BE2C (cell line): ENCODE measurements at regions not wholly inside any gene's neighbourhood (a gene's known extent, or its start where the extent isn't known, plus 50 kb on each side); places are given as distances from the start of the nearest gene placed in this dataset.

ENCODE experiments used
- DNase-seq: peaks from one replicate; pipeline ENCODE4 v3.0.0-alpha.2; 2020
- H3K27me3 ChIP-seq: fragments of 250-450 bp; sonication (Bioruptor Pico); 2 replicates; pipeline ENCODE4 v1.5.1; 2020; ENCODE audit warnings: mild to moderate bottlenecking
- H3K36me3 ChIP-seq: fragments of 250-450 bp; sonication (Bioruptor Pico); 2 replicates; pipeline ENCODE4 v1.5.1; 2020; ENCODE audit warnings: mild to moderate bottlenecking
- H3K4me1 ChIP-seq: fragments of 250-450 bp; sonication (Bioruptor Pico); 2 replicates; pipeline ENCODE4 v1.5.1; 2020
- H3K4me3 ChIP-seq: 2 replicates; pipeline ENCODE4 v1.5.1; 2011; ENCODE audit warnings: low read depth, low read length
- H3K9me3 ChIP-seq: fragments of 250-450 bp; sonication (Bioruptor Pico); 2 replicates; pipeline ENCODE4 v1.5.1; 2020
- TF ChIP-seq, protein P1 (sequence below): IDR thresholded peaks from 2 replicates; pipeline ENCODE4 v1.5.1; 2012; ENCODE audit warnings: mild to moderate bottlenecking, low read depth, low read length

DNA sequence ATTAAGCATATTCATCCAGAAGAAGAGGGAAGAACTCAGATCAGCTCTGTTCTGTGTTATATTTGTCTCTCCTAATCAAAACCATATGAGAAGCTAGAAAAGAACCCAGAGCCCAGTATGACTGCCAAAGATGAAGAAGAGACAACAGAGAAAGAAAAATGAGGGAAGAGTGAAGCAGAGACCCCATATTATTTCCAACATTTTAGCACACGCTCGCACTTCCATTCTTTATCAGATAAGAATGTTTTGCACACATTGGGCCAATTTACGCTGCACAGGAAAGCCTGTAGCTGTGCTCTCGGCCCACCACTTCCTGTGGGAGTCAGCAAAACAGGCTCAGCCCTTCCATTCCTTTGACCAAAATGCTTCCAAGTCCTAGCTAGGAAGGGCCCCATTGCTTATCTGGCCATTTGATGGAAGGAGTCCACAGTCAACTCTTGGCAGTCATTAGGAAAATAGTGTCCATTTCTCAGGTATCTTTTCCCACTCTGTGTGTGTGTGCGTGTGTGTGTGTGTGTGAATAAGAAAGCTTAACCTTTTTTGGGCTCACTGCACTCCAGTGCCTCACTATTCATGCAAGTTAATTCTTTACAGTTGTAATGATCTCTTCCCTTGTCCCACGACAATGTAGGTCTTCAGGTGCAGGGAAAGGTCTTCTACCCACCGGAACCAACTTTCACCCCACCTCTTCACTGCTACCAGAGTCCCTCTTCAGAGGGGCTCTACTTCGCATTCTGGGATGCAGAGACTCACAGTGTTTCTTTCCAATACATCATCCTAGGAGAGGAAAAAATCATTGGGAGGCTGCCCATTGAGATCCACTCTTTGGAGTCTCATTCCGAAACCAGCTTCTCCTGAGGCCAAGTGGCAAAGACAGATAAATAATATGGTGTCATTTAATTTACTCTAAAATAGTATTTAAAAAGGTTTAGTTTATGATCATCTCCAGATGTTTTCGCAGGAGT, 237.5 kb downstream of the COG6 start:
- Histone ChIP-seq H3K27me3 (no peaks in the 10 kb centered on the region), H3K36me3 (no peaks in the 10 kb centered on the region), H3K9me3 (no peaks in the 10 kb centered on the region), H3K4me3 (no peak overlapping the region), H3K4me1 (peaks cover 3% of the 10 kb centered on the region; the same call in 1 of the 2 replicates)
- no peak for DNase-seq
- TF ChIP-seq, protein P1, sequence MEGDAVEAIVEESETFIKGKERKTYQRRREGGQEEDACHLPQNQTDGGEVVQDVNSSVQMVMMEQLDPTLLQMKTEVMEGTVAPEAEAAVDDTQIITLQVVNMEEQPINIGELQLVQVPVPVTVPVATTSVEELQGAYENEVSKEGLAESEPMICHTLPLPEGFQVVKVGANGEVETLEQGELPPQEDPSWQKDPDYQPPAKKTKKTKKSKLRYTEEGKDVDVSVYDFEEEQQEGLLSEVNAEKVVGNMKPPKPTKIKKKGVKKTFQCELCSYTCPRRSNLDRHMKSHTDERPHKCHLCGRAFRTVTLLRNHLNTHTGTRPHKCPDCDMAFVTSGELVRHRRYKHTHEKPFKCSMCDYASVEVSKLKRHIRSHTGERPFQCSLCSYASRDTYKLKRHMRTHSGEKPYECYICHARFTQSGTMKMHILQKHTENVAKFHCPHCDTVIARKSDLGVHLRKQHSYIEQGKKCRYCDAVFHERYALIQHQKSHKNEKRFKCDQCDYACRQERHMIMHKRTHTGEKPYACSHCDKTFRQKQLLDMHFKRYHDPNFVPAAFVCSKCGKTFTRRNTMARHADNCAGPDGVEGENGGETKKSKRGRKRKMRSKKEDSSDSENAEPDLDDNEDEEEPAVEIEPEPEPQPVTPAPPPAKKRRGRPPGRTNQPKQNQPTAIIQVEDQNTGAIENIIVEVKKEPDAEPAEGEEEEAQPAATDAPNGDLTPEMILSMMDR = no peak

DNA sequence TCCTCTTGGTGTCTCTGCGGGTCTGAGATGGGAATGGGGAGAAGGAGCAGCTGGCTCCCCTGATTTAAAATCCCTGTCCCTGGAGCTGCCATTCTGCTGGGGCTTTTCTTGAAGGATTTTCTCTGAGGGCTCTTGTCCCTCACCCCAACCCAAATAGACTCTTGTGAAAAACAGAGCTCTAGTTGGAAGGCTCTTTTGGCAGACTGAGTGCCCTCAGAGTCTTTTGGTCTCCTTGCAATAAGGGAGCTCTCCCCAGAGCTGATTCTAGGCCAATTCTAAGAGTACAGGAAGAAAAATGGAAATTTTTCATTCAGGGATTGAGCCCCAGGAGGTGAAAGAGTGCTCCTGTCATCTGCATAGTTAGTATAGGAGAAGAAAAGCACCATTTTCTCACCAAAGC, 238.3 kb downstream of the COG6 start:
- H3K27me3 ChIP-seq = no peaks in the 10 kb centered on the region
- H3K36me3 ChIP-seq = no peaks in the 10 kb centered on the region
- no peaks in the 10 kb centered on the region for H3K9me3 ChIP-seq
- TF ChIP-seq, protein P1 = no peak
- no peak overlapping the region for H3K4me3 ChIP-seq
- DNase-seq = no peak
- H3K4me1 ChIP-seq = peaks cover 3% of the 10 kb centered on the region; the same call in 1 of the 2 replicates

DNA sequence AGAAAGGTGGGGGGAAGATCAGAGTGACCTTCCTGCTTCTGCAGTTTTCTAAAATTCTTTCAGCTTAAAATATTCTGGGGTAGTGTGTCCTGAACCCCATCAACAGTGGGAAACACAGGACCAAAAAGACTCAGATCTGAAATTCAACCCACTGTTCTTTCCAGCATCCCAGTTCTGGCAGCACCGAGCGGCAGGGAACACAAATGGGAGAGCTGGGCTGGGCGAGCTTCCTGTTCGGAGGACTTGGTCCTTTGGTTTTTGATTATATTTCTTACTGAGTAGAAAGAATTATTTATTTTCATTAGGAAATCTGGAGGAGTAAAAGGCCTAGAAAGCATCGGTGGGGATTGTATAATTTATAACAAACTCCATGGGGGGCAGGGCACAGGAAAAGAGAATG, 239.1 kb downstream of the COG6 start:
- Histone ChIP-seq H3K9me3 (no peaks in the 10 kb centered on the region), H3K4me1 (peaks cover 3% of the 10 kb centered on the region; the same call in 1 of the 2 replicates), H3K27me3 (no peaks in the 10 kb centered on the region), H3K4me3 (no peak overlapping the region), H3K36me3 (no peaks in the 10 kb centered on the region)
- TF ChIP-seq, protein P1 = no peak
- no peak for DNase-seq

DNA sequence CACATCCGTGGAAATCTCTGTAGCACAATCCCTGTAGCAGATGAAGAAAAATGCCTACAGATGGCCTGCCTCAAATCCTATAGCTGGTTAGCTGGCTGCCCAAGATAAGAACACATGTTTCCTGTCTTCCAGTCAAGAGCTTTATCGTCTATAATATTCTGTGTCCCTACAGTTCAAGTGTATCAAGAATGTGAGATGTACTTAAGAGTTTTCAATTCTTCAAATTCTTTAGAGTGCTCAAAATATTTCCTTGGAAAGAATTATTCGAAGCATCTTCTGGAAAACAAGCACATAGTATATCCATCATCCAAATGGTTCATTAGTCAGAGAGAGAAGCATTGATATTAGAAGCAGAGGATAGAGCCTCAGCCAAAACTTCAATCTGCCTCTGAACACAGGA, 239.8 kb downstream of the COG6 start:
- Histone ChIP-seq H3K4me3 (no peak overlapping the region), H3K36me3 (no peaks in the 10 kb centered on the region), H3K27me3 (no peaks in the 10 kb centered on the region), H3K9me3 (no peaks in the 10 kb centered on the region), H3K4me1 (peaks cover 3% of the 10 kb centered on the region; the same call in 1 of the 2 replicates)
- DNase-seq = no peak
- TF ChIP-seq, protein P1 = no peak

GRCh38 chr13:39897636-39898035, 242.2 kb downstream of the COG6 start:
- Histone ChIP-seq H3K36me3 (no peaks in the 10 kb centered on the region), H3K4me3 (no peak overlapping the region), H3K4me1 (peaks cover 3% of the 10 kb centered on the region; the same call in 1 of the 2 replicates), H3K27me3 (no peaks in the 10 kb centered on the region), H3K9me3 (no peaks in the 10 kb centered on the region)
- TF ChIP-seq, protein P1 = no peak
- DNase-seq = no peak
